Left lung (tissue), 4 donors: ENCODE measurements at regions not wholly inside any gene's neighbourhood (a gene's known extent, or its start where the extent isn't known, plus 50 kb on each side); places are given as distances from the start of the nearest gene placed in this dataset.

Experiments used
- ATAC-seq: fragments of 200-7000 bp; cut with Tn5 transposase; one replicate; pipeline ENCODE4 v1.9.1; 2020; ENCODE audit warnings: moderate library complexity
- DNase-seq, 4 donors: peaks; one replicate each; pipeline ENCODE4 v3.0.0-alpha.2; 2013 to 2020
- H3K27ac ChIP-seq, 2 donors: fragments of 200-600 bp; sonication (generic) in 1 of 2; one replicate each; pipeline versions ENCODE4 v1.5.0 to v1.8.0; 2020 to 2021
- H3K27me3 ChIP-seq, 2 donors: fragments of 200-600 bp; sonication (generic) in 1 of 2; one replicate each; pipeline versions ENCODE4 v1.5.0 to v1.8.0; 2020 to 2021
- H3K36me3 ChIP-seq, 2 donors: fragments of 200-600 bp; sonication (generic) in 1 of 2; one replicate each; pipeline versions ENCODE4 v1.5.0 to v1.8.0; 2020 to 2021
- H3K4me1 ChIP-seq, 2 donors: fragments of 200-600 bp; one replicate each; pipeline ENCODE4 v1.8.0; 2021
- H3K4me3 ChIP-seq, 2 donors: fragments of 200-600 bp; sonication (generic) in 1 of 2; one replicate each; pipeline versions ENCODE4 v1.5.0 to v1.8.0; 2020 to 2021; ENCODE audit warnings: mild to moderate bottlenecking in 1 of 2
- H3K9me3 ChIP-seq, 2 donors: fragments of 200-600 bp; sonication (generic) in 1 of 2; one replicate each; pipeline versions ENCODE4 v1.5.0 to v1.8.0; 2020 to 2021
- CTCF ChIP-seq, 2 donors: fragments of 200-600 bp; sonication (generic) in 1 of 2; IDR thresholded peaks; one replicate each; pipeline versions ENCODE4 v1.5.0 to v1.8.0; 2021; ENCODE audit warnings: antibody characterized with exemption in 2 of 2
- intact Hi-C, 2 donors: fragments of 100-400 bp; cut with DNase I; formaldehyde crosslinking; loops; one replicate each; pipeline versions ENCODE4 v1.11.2 to v1.14.2; 2022
- donor health status: DM: no; HTN: yes; CAD: no.
- donor health status: DM: no; HTN: no; CAD: no.

- Histone ChIP-seq H3K9me3 (peaks cover 0 to 5% of the 10 kb centered on the region in 2 donors), H3K4me3 (no peak overlapping the region), H3K27ac (no peak overlapping the region), H3K4me1 (no peaks in the 10 kb centered on the region), H3K27me3 (no peaks in the 10 kb centered on the region), H3K36me3 (no peaks in the 10 kb centered on the region)
- ATAC-seq = no peak
- TF ChIP-seq CTCF (IDR thresholded peaks at IDR 0.05) = no peak
- intact Hi-C loops = no loop called here
- DNase-seq = peak in 1 of 4 donors; percentile 36
These were observed 147.5 kb upstream of the ZWINT start for GRCh38 chr10:56508562-56508961.

GRCh38 chr10:56507033-56507432, 146.0 kb upstream of the ZWINT start:
- Histone ChIP-seq H3K36me3 (no peaks in the 10 kb centered on the region), H3K9me3 (peaks cover 0 to 5% of the 10 kb centered on the region in 2 donors), H3K4me1 (no peaks in the 10 kb centered on the region), H3K27me3 (no peaks in the 10 kb centered on the region), H3K4me3 (no peak overlapping the region), H3K27ac (no peak overlapping the region)
- no peak for DNase-seq
- intact Hi-C loops = no loop called here
- no peak for TF ChIP-seq CTCF (IDR thresholded peaks at IDR 0.05)
- no peak for ATAC-seq

- H3K27me3 ChIP-seq = no peaks in the 10 kb centered on the region
- H3K27ac ChIP-seq = no peak overlapping the region
- intact Hi-C loops = no loop called here
- TF ChIP-seq CTCF (IDR thresholded peaks at IDR 0.05) = no peak
- no peaks in the 10 kb centered on the region for H3K36me3 ChIP-seq
- no peak overlapping the region for H3K4me3 ChIP-seq
- H3K9me3 ChIP-seq = peaks cover 0 to 5% of the 10 kb centered on the region in 2 donors
- H3K4me1 ChIP-seq = no peaks in the 10 kb centered on the region
- no peak for DNase-seq
- ATAC-seq = no peak
These were observed 144.5 kb upstream of the ZWINT start for GRCh38 chr10:56505555-56505954.

GRCh38 chr10:56496186-56496486, 135.1 kb upstream of the ZWINT start:
- Histone ChIP-seq H3K4me1 (no peaks in the 10 kb centered on the region), H3K27me3 (no peaks in the 10 kb centered on the region), H3K27ac (no peak overlapping the region), H3K36me3 (no peaks in the 10 kb centered on the region), H3K4me3 (no peak overlapping the region), H3K9me3 (peaks cover 0 to 3% of the 10 kb centered on the region in 2 donors)
- DNase-seq (no peak), ATAC-seq (no peak)
- no peak for TF ChIP-seq CTCF (IDR thresholded peaks at IDR 0.05)
- intact Hi-C loops = no loop called here

- intact Hi-C loops = no loop called here
- no peaks in the 10 kb centered on the region for H3K36me3 ChIP-seq
- H3K27ac ChIP-seq = no peak overlapping the region
- H3K4me3 ChIP-seq = no peak overlapping the region
- DNase-seq (peak in 1 of 4 donors; percentile 47), ATAC-seq (no peak)
- H3K4me1 ChIP-seq = no peaks in the 10 kb centered on the region
- peaks cover 0 to 5% of the 10 kb centered on the region in 2 donors for H3K9me3 ChIP-seq
- no peaks in the 10 kb centered on the region for H3K27me3 ChIP-seq
- TF ChIP-seq CTCF (IDR thresholded peaks at IDR 0.05) = no peak
These were observed 126.7 kb upstream of the ZWINT start for GRCh38 chr10:56487746-56488145.
